ENCODE measurements at regions not wholly inside any gene's neighbourhood (a gene's known extent, or its start where the extent isn't known, plus 50 kb on each side); places are given as distances from the start of the nearest gene placed in this dataset.

GRCh38 chrX:122835886-122836285 lies 348.2 kb upstream of the GRIA3 start:
- Histone ChIP-seq H2AFZ (ENCODE audit: low read depth, low read length) (no peak overlapping the region), H3K9me1 (ENCODE audit: control insufficient read depth, insufficient read depth, low read length) (no peaks in the 10 kb centered on the region), H3K4me2 (ENCODE audit: insufficient read depth, low read length) (no peak overlapping the region), H3K4me3 (no peak overlapping the region), H3K27me3 (ENCODE audit: control insufficient read depth in 2 of 2, insufficient read depth in 2 of 2, low read length in 2 of 2) (no peaks in the 10 kb centered on the region), H3K9me3 (replicated peaks; ENCODE audit: control insufficient read depth, insufficient read depth, low read depth, low read length) (no peaks in the 10 kb centered on the region), H3K36me3 (ENCODE audit: control insufficient read depth, insufficient read depth, low read length) (no peaks in the 10 kb centered on the region), H3K79me2 (ENCODE audit: control insufficient read depth, insufficient read depth, low read length) (no peaks in the 10 kb centered on the region), H3K9ac (ENCODE audit: insufficient read depth in 1 of 2, low read depth in 2 of 2, low read length in 2 of 2) (no peak overlapping the region), H4K20me1 (replicated peaks; ENCODE audit: control insufficient read depth, insufficient read depth, low read length) (no peaks in the 10 kb centered on the region), H3K4me1 (replicated peaks in 1 of 2; ENCODE audit: control insufficient read depth in 2 of 2, insufficient read depth in 2 of 2, low read length in 2 of 2) (no peaks in the 10 kb centered on the region), H3K27ac (ENCODE audit: extremely low read depth, low read depth, low read length) (no peak overlapping the region)
- in situ Hi-C loops (cut with MboI) (no loop called here), intact Hi-C loops (cut with micrococcal nuclease) (no loop called here)
- DNase-seq (ENCODE audit: extremely low read depth in 1 of 4, low spot score in 3 of 4), result no peak
- no TSS peak for BruUV-seq (replicated peaks)
- FAIRE-seq, result no peak
- POLR2A ChIA-PET, result no interaction called here
- CTCF ChIA-PET (ENCODE audit: low intra/inter-chr PET ratio), result no interaction called here
- 0% methylated on average over 1 of the region's 1 CpG for WGBS (ENCODE audit: insufficient coverage, low coverage, missing lambda C conversion rate)
- TF ChIP-seq, protein P1, sequence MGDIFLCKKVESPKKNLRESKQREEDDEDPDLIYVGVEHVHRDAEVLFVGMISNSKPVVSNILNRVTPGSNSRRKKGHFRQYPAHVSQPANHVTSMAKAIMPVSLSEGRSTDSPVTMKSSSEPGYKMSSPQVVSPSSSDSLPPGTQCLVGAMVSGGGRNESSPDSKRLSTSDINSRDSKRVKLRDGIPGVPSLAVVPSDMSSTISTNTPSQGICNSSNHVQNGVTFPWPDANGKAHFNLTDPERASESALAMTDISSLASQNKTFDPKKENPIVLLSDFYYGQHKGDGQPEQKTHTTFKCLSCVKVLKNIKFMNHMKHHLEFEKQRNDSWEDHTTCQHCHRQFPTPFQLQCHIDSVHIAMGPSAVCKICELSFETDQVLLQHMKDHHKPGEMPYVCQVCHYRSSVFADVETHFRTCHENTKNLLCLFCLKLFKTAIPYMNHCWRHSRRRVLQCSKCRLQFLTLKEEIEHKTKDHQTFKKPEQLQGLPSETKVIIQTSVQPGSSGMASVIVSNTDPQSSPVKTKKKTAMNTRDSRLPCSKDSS (IDR thresholded peaks at IDR 0.05; ENCODE audit: low read depth, partially characterized antibody), result no peak
- TF ChIP-seq CAMTA2 (CRISPR knock-in tag; conservative IDR thresholded peaks at IDR 0.05), result no peak
- TF ChIP-seq IRF2 (CRISPR knock-in tag; IDR thresholded peaks at IDR 0.05), result no peak
- TF ChIP-seq KAT2B (IDR thresholded peaks at IDR 0.05; ENCODE audit: low read depth, low read length), result no peak
- TF ChIP-seq NCOA1 (IDR thresholded peaks at IDR 0.05; ENCODE audit: low read depth), result no peak
- no peak for ATAC-seq

- DNase-seq (ENCODE audit: extremely low read depth in 1 of 4, low spot score in 3 of 4), result no peak
- Histone ChIP-seq H4K20me1 (replicated peaks; ENCODE audit: control insufficient read depth, insufficient read depth, low read length) (no peaks in the 10 kb centered on the region), H3K4me2 (ENCODE audit: insufficient read depth, low read length) (no peak overlapping the region), H2AFZ (ENCODE audit: low read depth, low read length) (no peak overlapping the region), H3K4me1 (replicated peaks in 1 of 2; ENCODE audit: control insufficient read depth in 2 of 2, insufficient read depth in 2 of 2, low read length in 2 of 2) (no peaks in the 10 kb centered on the region), H3K9me3 (replicated peaks; ENCODE audit: control insufficient read depth, insufficient read depth, low read depth, low read length) (no peaks in the 10 kb centered on the region), H3K79me2 (ENCODE audit: control insufficient read depth, insufficient read depth, low read length) (no peaks in the 10 kb centered on the region), H3K9me1 (ENCODE audit: control insufficient read depth, insufficient read depth, low read length) (no peaks in the 10 kb centered on the region), H3K4me3 (no peak overlapping the region), H3K27me3 (ENCODE audit: control insufficient read depth in 2 of 2, insufficient read depth in 2 of 2, low read length in 2 of 2) (no peaks in the 10 kb centered on the region), H3K9ac (ENCODE audit: insufficient read depth in 1 of 2, low read depth in 2 of 2, low read length in 2 of 2) (no peak overlapping the region), H3K27ac (ENCODE audit: extremely low read depth, low read depth, low read length) (no peak overlapping the region), H3K36me3 (ENCODE audit: control insufficient read depth, insufficient read depth, low read length) (no peaks in the 10 kb centered on the region)
- no TSS peak for BruUV-seq (replicated peaks)
- POLR2A ChIA-PET, result no interaction called here
- 0% methylated on average over 4 of the region's 4 CpGs for WGBS (ENCODE audit: insufficient coverage, low coverage, missing lambda C conversion rate)
- no peak for FAIRE-seq
- intact Hi-C loops (cut with micrococcal nuclease), result no loop called here
- ATAC-seq, result no peak
- in situ Hi-C loops (cut with MboI), result no loop called here
- CTCF ChIA-PET (ENCODE audit: low intra/inter-chr PET ratio), result no interaction called here
- TF ChIP-seq DEAF1 (CRISPR knock-in tag; IDR thresholded peaks at IDR 0.05) (no peak), TAF7 (tag; IDR thresholded peaks at IDR 0.05) (no peak), ZNF253 (CRISPR knock-in tag; conservative IDR thresholded peaks at IDR 0.05) (no peak), ETS1 (conservative IDR thresholded peaks at IDR 0.05; ENCODE audit: control insufficient read depth, low read depth, low read length) (no peak), GABPB1 (CRISPR knock-in tag; IDR thresholded peaks at IDR 0.05) (no peak)
- TF ChIP-seq, protein P2, sequence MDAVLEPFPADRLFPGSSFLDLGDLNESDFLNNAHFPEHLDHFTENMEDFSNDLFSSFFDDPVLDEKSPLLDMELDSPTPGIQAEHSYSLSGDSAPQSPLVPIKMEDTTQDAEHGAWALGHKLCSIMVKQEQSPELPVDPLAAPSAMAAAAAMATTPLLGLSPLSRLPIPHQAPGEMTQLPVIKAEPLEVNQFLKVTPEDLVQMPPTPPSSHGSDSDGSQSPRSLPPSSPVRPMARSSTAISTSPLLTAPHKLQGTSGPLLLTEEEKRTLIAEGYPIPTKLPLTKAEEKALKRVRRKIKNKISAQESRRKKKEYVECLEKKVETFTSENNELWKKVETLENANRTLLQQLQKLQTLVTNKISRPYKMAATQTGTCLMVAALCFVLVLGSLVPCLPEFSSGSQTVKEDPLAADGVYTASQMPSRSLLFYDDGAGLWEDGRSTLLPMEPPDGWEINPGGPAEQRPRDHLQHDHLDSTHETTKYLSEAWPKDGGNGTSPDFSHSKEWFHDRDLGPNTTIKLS (IDR thresholded peaks at IDR 0.05; ENCODE audit: borderline replicate concordance, low read depth), result no peak
These were observed 333.8 kb upstream of the GRIA3 start for GRCh38 chrX:122850326-122850725.

Measured in K562 (cell line).